Activated CD8-positive, alpha-beta memory T cell treated with anti-CD3 and anti-CD28 coated beads, Interleukin-2, amount 50 U/mL, for 24 hours (primary cell): ENCODE measurements at regions not wholly inside any gene's neighbourhood (a gene's known extent, or its start where the extent isn't known, plus 50 kb on each side); places are given as distances from the start of the nearest gene placed in this dataset.
"Not testable (repeated sequence)": the region's sequence is repeated elsewhere in the genome, so short reads cannot be mapped to it uniquely, and the experiment has no call there.

Source experiments
- DNase-seq: peaks from one replicate; pipeline ENCODE4 v3.0.0-alpha.2; 2020; ENCODE audit errors: extremely low read depth

- DNase-seq: no peak
Observed at GRCh38 chr2:198639580-198639979, 818.2 kb downstream of the SATB2 start.

GRCh38 chr2:198638577-198638976 lies 819.2 kb downstream of the SATB2 start:
- DNase-seq: no peak

GRCh38 chr2:198630384-198630783 lies 826.0 kb downstream of the PLCL1 start:
- DNase-seq: no peak

GRCh38 chr2:198628596-198628995 lies 824.2 kb downstream of the PLCL1 start:
- DNase-seq: no peak

- no peak for DNase-seq
Observed at GRCh38 chr2:198622986-198623730, 818.8 kb downstream of the PLCL1 start.

- DNase-seq: no peak
Observed at GRCh38 chr2:198615972-198616371, 811.6 kb downstream of the PLCL1 start.

- DNase-seq: no peak
Observed at GRCh38 chr2:198611201-198611600, 806.8 kb downstream of the PLCL1 start.

- DNase-seq: no peak
Observed at GRCh38 chr2:198604599-198604998, 800.2 kb downstream of the PLCL1 start.

GRCh38 chr2:198602986-198603385 lies 798.6 kb downstream of the PLCL1 start:
- DNase-seq: not testable (repeated sequence)

- DNase-seq: no peak
Observed at GRCh38 chr2:198597648-198598047, 793.3 kb downstream of the PLCL1 start.

- DNase-seq: no peak
Observed at GRCh38 chr2:198596985-198597384, 792.6 kb downstream of the PLCL1 start.

GRCh38 chr2:198595721-198596120 lies 791.3 kb downstream of the PLCL1 start:
- no peak for DNase-seq

- no peak for DNase-seq
Observed at GRCh38 chr2:198591586-198591985, 787.2 kb downstream of the PLCL1 start.

- no peak for DNase-seq
Observed at GRCh38 chr2:198587741-198588140, 783.3 kb downstream of the PLCL1 start.

GRCh38 chr2:198587240-198587639 lies 782.8 kb downstream of the PLCL1 start:
- no peak for DNase-seq

- no peak for DNase-seq
Observed at GRCh38 chr2:198571393-198571792, 767.0 kb downstream of the PLCL1 start.

- DNase-seq: no peak
Observed at GRCh38 chr2:198558176-198558575, 753.8 kb downstream of the PLCL1 start.

- DNase-seq: no peak
Observed at GRCh38 chr2:198546122-198546521, 741.7 kb downstream of the PLCL1 start.

- DNase-seq: no peak
Observed at GRCh38 chr2:198545411-198545810, 741.0 kb downstream of the PLCL1 start.

GRCh38 chr2:198544461-198544860 lies 740.1 kb downstream of the PLCL1 start:
- DNase-seq: no peak

- DNase-seq: no peak
Observed at GRCh38 chr2:198534756-198535155, 730.4 kb downstream of the PLCL1 start.

- no peak for DNase-seq
Observed at GRCh38 chr2:198525211-198525969, 721.0 kb downstream of the PLCL1 start.

GRCh38 chr2:198523710-198524109 lies 719.3 kb downstream of the PLCL1 start:
- no peak for DNase-seq
